Mesendoderm (in vitro differentiated cells): ENCODE measurements at regions not wholly inside any gene's neighbourhood (a gene's known extent, or its start where the extent isn't known, plus 50 kb on each side); places are given as distances from the start of the nearest gene placed in this dataset.

Experiments
- DNase-seq: peaks from one replicate; pipeline ENCODE4 v3.0.0; 2013
- H2AK5ac ChIP-seq: 2 replicates; pipeline ENCODE4 v1.6.1; 2013; ENCODE audit warnings: low read length, inconsistent platforms
- H2BK120ac ChIP-seq: 2 replicates; pipeline ENCODE4 v1.6.1; 2013; ENCODE audit warnings: low read depth, mild to moderate bottlenecking, low read length, moderate library complexity, mixed read lengths
- H2BK15ac ChIP-seq: replicated peaks from 2 replicates; pipeline ENCODE4 v1.6.1; 2013; ENCODE audit warnings: low read depth, mild to moderate bottlenecking, moderate library complexity
- H2BK5ac ChIP-seq: 2 replicates; pipeline ENCODE4 v1.6.1; 2013; ENCODE audit warnings: low read length, inconsistent platforms
- H3K18ac ChIP-seq: 2 replicates; pipeline ENCODE4 v1.6.1; 2013; ENCODE audit warnings: mild to moderate bottlenecking, low read length, mixed read lengths
- H3K23ac ChIP-seq: one replicate; pipeline ENCODE4 v1.6.1; 2013; ENCODE audit warnings: low read length
- H3K27ac ChIP-seq: 2 replicates; pipeline ENCODE4 v1.5.1; 2013; ENCODE audit warnings: low read depth, mild to moderate bottlenecking, inconsistent platforms, low read length, moderate library complexity
- H3K27me3 ChIP-seq: 2 replicates; pipeline ENCODE4 v1.6.1; 2013; ENCODE audit warnings: low read length, control low read depth, mild to moderate bottlenecking, inconsistent platforms; ENCODE audit not compliant: insufficient read depth, poor library complexity
- H3K36me3 ChIP-seq: 2 replicates; pipeline ENCODE4 v1.6.1; 2013; ENCODE audit warnings: low read length, inconsistent platforms; ENCODE audit not compliant: control insufficient read depth, insufficient read depth
- H3K4ac ChIP-seq: one replicate; pipeline ENCODE4 v1.6.1; 2013; ENCODE audit warnings: low read depth, mild to moderate bottlenecking, low read length, moderate library complexity
- H3K4me1 ChIP-seq: 2 replicates; pipeline ENCODE4 v1.6.1; 2013; ENCODE audit warnings: low read depth, low read length, inconsistent platforms; ENCODE audit not compliant: control insufficient read depth
- H3K4me2 ChIP-seq: 2 replicates; pipeline ENCODE4 v1.6.1; 2013; ENCODE audit warnings: low read length
- H3K4me3 ChIP-seq: 2 replicates; pipeline ENCODE4 v1.5.1; 2013; ENCODE audit warnings: mild to moderate bottlenecking, low read length
- H3K56ac ChIP-seq: one replicate; pipeline ENCODE4 v1.6.1; 2013; ENCODE audit warnings: low read length
- H3K79me1 ChIP-seq: 2 replicates; pipeline ENCODE4 v1.6.1; 2013; ENCODE audit warnings: low read length, inconsistent platforms
- H3K79me2 ChIP-seq: 2 replicates; pipeline ENCODE4 v1.6.1; 2013; ENCODE audit warnings: mild to moderate bottlenecking, low read length; ENCODE audit not compliant: control insufficient read depth, insufficient read depth
- H3K9ac ChIP-seq: 2 replicates; pipeline ENCODE4 v1.6.1; 2013; ENCODE audit warnings: low read length, inconsistent platforms
- H4K5ac ChIP-seq: one replicate; pipeline ENCODE4 v1.6.1; 2013; ENCODE audit warnings: low read length
- H4K8ac ChIP-seq: one replicate; pipeline ENCODE4 v1.6.1; 2013; ENCODE audit warnings: low read depth, mild to moderate bottlenecking, control low read depth, low read length, moderate library complexity
- WGBS: extraction: QIAGEN DNeasy Blood & Tissue Kit; methylation state at CpG from one replicate; pipeline ENCODE4 v1.1.7; 2013; ENCODE audit warnings: low lambda C conversion rate, missing lambda C conversion rate; ENCODE audit not compliant: insufficient coverage; ENCODE audit errors: extremely low coverage; 5-methylcytosine and 5-hydroxymethylcytosine counted together

GRCh38 chr2:56654936-56655335 is 471.1 kb downstream of the CCDC85A start:
- no peak overlapping the region for H3K18ac ChIP-seq
- DNase-seq = no peak

DNA sequence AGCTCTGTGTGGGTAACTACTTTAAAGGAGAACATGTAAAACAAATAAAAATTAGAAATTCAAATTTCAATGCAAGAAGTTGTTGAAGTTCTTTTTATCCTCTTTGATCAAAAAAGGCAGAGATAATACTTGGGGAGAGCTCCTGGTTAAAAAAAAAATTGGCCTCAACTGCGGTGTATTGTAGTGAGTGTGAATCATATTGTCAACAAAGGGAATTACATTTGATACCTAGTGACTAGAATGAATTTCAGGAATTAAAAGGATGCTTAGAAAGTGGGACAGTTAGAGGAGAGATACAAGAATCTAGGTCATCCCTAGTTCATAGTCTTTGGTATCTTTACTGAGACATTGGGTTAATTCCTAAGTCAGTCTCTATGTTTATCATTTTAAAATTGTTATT is 473.0 kb downstream of the CCDC85A start:
- H2BK120ac ChIP-seq = no peak overlapping the region
- H3K23ac ChIP-seq = no peak overlapping the region
- no peak overlapping the region for H2BK15ac ChIP-seq
- H3K18ac ChIP-seq = no peak overlapping the region
- H3K27ac ChIP-seq = no peak overlapping the region
- H3K79me2 ChIP-seq = no peaks in the 10 kb centered on the region
- H3K79me1 ChIP-seq = no peaks in the 10 kb centered on the region
- H3K4me3 ChIP-seq = no peak overlapping the region
- no peak overlapping the region for H3K56ac ChIP-seq
- no peak overlapping the region for H2AK5ac ChIP-seq
- no peak overlapping the region for H3K4me2 ChIP-seq
- no peak overlapping the region for H3K9ac ChIP-seq
- H3K4me1 ChIP-seq = no peaks in the 10 kb centered on the region
- no peak for DNase-seq
- H3K36me3 ChIP-seq = no peaks in the 10 kb centered on the region
- H3K4ac ChIP-seq = no peak overlapping the region
- WGBS = no CpG with 5 or more reads among the region's 1 CpG
- H4K8ac ChIP-seq = no peak overlapping the region
- no peak overlapping the region for H2BK5ac ChIP-seq
- H4K5ac ChIP-seq = no peak overlapping the region
- no peaks in the 10 kb centered on the region for H3K27me3 ChIP-seq

More at GRCh38 chr2:56654936-56655335, 471.1 kb downstream of the CCDC85A start:
- H3K9ac ChIP-seq = no peak overlapping the region
- H3K4me1 ChIP-seq = no peaks in the 10 kb centered on the region
- H3K27me3 ChIP-seq = no peaks in the 10 kb centered on the region
- H3K79me1 ChIP-seq = no peaks in the 10 kb centered on the region
- H2BK120ac ChIP-seq = no peak overlapping the region
- H2BK15ac ChIP-seq = no peak overlapping the region
- H4K8ac ChIP-seq = no peak overlapping the region
- no peaks in the 10 kb centered on the region for H3K79me2 ChIP-seq
- H3K27ac ChIP-seq = no peak overlapping the region
- no peak overlapping the region for H3K23ac ChIP-seq
- H3K4ac ChIP-seq = no peak overlapping the region
- no peak overlapping the region for H3K56ac ChIP-seq
- H4K5ac ChIP-seq = no peak overlapping the region
- no peak overlapping the region for H2AK5ac ChIP-seq
- no peak overlapping the region for H2BK5ac ChIP-seq
- H3K36me3 ChIP-seq = no peaks in the 10 kb centered on the region
- no peak overlapping the region for H3K4me2 ChIP-seq
- no peak overlapping the region for H3K4me3 ChIP-seq

- no peak overlapping the region for H2BK15ac ChIP-seq
- H3K4me1 ChIP-seq = no peaks in the 10 kb centered on the region
- no peak overlapping the region for H3K27ac ChIP-seq
- H3K79me1 ChIP-seq = no peaks in the 10 kb centered on the region
- H3K23ac ChIP-seq = no peak overlapping the region
- no peak overlapping the region for H3K9ac ChIP-seq
- no peaks in the 10 kb centered on the region for H3K27me3 ChIP-seq
- WGBS = no CpG with 5 or more reads among the region's 2 CpGs
- DNase-seq = no peak
- no peak overlapping the region for H3K4me3 ChIP-seq
- H3K18ac ChIP-seq = no peak overlapping the region
- H2AK5ac ChIP-seq = no peak overlapping the region
- no peaks in the 10 kb centered on the region for H3K79me2 ChIP-seq
- H2BK5ac ChIP-seq = no peak overlapping the region
- H2BK120ac ChIP-seq = no peak overlapping the region
- no peak overlapping the region for H4K5ac ChIP-seq
- no peak overlapping the region for H3K56ac ChIP-seq
- H3K36me3 ChIP-seq = no peaks in the 10 kb centered on the region
- no peak overlapping the region for H3K4ac ChIP-seq
- H4K8ac ChIP-seq = no peak overlapping the region
- H3K4me2 ChIP-seq = no peak overlapping the region
Observed at GRCh38 chr2:56666777-56667176, 483.0 kb downstream of the CCDC85A start.

- Histone ChIP-seq H3K4me2 (no peak overlapping the region), H4K5ac (no peak overlapping the region), H3K27ac (no peak overlapping the region), H3K23ac (no peak overlapping the region), H3K18ac (no peak overlapping the region), H2BK5ac (no peak overlapping the region), H3K27me3 (no peaks in the 10 kb centered on the region), H4K8ac (no peak overlapping the region), H3K79me1 (no peaks in the 10 kb centered on the region), H3K36me3 (no peaks in the 10 kb centered on the region), H2BK120ac (no peak overlapping the region), H2BK15ac (no peak overlapping the region), H3K4me1 (no peaks in the 10 kb centered on the region), H2AK5ac (no peak overlapping the region), H3K4ac (no peak overlapping the region), H3K79me2 (no peaks in the 10 kb centered on the region), H3K4me3 (no peak overlapping the region), H3K9ac (no peak overlapping the region), H3K56ac (no peak overlapping the region)
- WGBS = no CpG with 5 or more reads among the region's 5 CpGs
- peak; percentile 6 for DNase-seq
Observed at GRCh38 chr2:56671973-56672569, 488.3 kb downstream of the CCDC85A start.

DNA sequence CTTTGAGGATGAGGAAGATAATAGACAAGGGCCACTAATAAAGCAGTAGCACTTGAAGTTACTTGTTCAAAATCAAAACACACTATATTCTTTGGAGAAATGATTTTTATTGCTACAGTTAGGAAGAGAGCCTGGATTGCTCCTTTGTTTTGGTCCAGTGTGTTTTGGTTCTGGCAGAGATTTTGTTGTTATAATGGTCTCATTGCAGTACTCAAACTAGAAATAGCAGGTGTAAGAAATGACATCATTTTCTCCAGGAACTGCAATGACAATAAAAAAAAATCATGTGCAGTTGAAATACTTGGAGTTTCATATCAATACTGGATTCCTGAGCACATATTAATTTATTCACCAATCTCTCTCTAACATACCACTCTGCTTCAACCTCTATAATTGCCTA is 490.3 kb downstream of the CCDC85A start:
- Histone ChIP-seq H3K79me2 (no peaks in the 10 kb centered on the region), H3K79me1 (no peaks in the 10 kb centered on the region), H2BK5ac (no peak overlapping the region), H3K4me2 (no peak overlapping the region), H3K4me3 (no peak overlapping the region), H3K4me1 (no peaks in the 10 kb centered on the region), H3K27me3 (no peaks in the 10 kb centered on the region), H2AK5ac (no peak overlapping the region), H4K8ac (no peak overlapping the region), H4K5ac (no peak overlapping the region), H3K27ac (no peak overlapping the region), H3K36me3 (no peaks in the 10 kb centered on the region), H3K23ac (no peak overlapping the region), H2BK15ac (no peak overlapping the region), H3K56ac (no peak overlapping the region), H3K9ac (no peak overlapping the region), H2BK120ac (no peak overlapping the region), H3K18ac (no peak overlapping the region), H3K4ac (no peak overlapping the region)
- no peak for DNase-seq

DNA sequence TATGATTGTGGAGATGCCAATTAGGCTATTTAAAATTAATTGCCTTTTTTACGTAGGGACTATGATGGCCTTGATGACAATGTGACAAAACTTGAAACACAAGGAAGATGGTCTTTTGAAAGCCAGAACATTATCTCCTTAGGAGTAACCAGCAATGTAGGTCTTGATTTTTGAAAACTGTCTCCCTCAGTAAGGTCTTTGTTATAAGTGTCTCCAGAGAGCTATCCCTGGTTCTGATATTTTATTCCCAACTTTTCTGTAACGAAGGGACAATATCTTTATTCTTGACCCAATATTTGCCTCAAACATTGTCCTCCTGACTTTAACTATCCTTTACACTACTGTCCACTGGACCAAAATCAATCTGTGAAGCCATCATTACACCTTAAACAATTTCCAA is 493.2 kb downstream of the CCDC85A start:
- H3K4me3 ChIP-seq = no peak overlapping the region
- no peak overlapping the region for H3K18ac ChIP-seq
- no peak overlapping the region for H3K23ac ChIP-seq
- H3K56ac ChIP-seq = no peak overlapping the region
- DNase-seq = no peak
- H3K27ac ChIP-seq = no peak overlapping the region
- H3K79me1 ChIP-seq = no peaks in the 10 kb centered on the region
- no CpG with 5 or more reads among the region's 2 CpGs for WGBS
- H2BK5ac ChIP-seq = no peak overlapping the region
- no peak overlapping the region for H2AK5ac ChIP-seq
- no peak overlapping the region for H3K4ac ChIP-seq
- no peaks in the 10 kb centered on the region for H3K4me1 ChIP-seq
- no peaks in the 10 kb centered on the region for H3K27me3 ChIP-seq
- H2BK120ac ChIP-seq = no peak overlapping the region
- no peak overlapping the region for H3K9ac ChIP-seq
- no peaks in the 10 kb centered on the region for H3K79me2 ChIP-seq
- H4K8ac ChIP-seq = no peak overlapping the region
- H3K36me3 ChIP-seq = no peaks in the 10 kb centered on the region
- no peak overlapping the region for H2BK15ac ChIP-seq
- no peak overlapping the region for H3K4me2 ChIP-seq
- H4K5ac ChIP-seq = no peak overlapping the region
